ENCODE measurements at regions not wholly inside any gene's neighbourhood (a gene's known extent, or its start where the extent isn't known, plus 50 kb on each side); places are given as distances from the start of the nearest gene placed in this dataset.
A peak's percentile ranks its signal among the peaks of the same experiment; 100 is the strongest.
"Not testable (repeated sequence)": the region's sequence is repeated elsewhere in the genome, so short reads cannot be mapped to it uniquely, and the experiment has no call there.

GRCh38 chr2:7866825-7867224, 815.0 kb upstream of the ID2 start:
- peaks cover 2% of the 10 kb centered on the region for H3K4me1 Mint-ChIP-seq (ENCODE audit: low read depth)
- no peaks in the 10 kb centered on the region for H3K27me3 Mint-ChIP-seq
- ATAC-seq: no peak
- ChIA-PET POLR2A (no interaction called here), CTCF (interaction anchor here (1.4 kb wide), 1 partner anchor 13 kb away, joined by 4 read pairs; no protein-coding TSS in a partner anchor)
- no peak overlapping the region for H3K27ac Mint-ChIP-seq
- intact Hi-C loops (cut with micrococcal nuclease): no loop called here
- H3K9me3 Mint-ChIP-seq: no peaks in the 10 kb centered on the region
- no peak for DNase-seq
- H3K4me3 Mint-ChIP-seq: no peak overlapping the region
- TF ChIP-seq, protein P1, sequence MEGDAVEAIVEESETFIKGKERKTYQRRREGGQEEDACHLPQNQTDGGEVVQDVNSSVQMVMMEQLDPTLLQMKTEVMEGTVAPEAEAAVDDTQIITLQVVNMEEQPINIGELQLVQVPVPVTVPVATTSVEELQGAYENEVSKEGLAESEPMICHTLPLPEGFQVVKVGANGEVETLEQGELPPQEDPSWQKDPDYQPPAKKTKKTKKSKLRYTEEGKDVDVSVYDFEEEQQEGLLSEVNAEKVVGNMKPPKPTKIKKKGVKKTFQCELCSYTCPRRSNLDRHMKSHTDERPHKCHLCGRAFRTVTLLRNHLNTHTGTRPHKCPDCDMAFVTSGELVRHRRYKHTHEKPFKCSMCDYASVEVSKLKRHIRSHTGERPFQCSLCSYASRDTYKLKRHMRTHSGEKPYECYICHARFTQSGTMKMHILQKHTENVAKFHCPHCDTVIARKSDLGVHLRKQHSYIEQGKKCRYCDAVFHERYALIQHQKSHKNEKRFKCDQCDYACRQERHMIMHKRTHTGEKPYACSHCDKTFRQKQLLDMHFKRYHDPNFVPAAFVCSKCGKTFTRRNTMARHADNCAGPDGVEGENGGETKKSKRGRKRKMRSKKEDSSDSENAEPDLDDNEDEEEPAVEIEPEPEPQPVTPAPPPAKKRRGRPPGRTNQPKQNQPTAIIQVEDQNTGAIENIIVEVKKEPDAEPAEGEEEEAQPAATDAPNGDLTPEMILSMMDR (IDR thresholded peaks at IDR 0.05): no peak
- no peaks in the 10 kb centered on the region for H3K36me3 Mint-ChIP-seq (ENCODE audit: low read depth)

GRCh38 chr2:7867867-7868266, 814.0 kb upstream of the ID2 start:
- Mint-ChIP-seq H3K27me3 (no peaks in the 10 kb centered on the region), H3K4me3 (no peak overlapping the region), H3K4me1 (ENCODE audit: low read depth) (peaks cover 2% of the 10 kb centered on the region), H3K27ac (no peak overlapping the region), H3K36me3 (ENCODE audit: low read depth) (no peaks in the 10 kb centered on the region), H3K9me3 (no peaks in the 10 kb centered on the region)
- POLR2A ChIA-PET: no interaction called here
- DNase-seq (no peak), ATAC-seq (peak; percentile 39)
- intact Hi-C loops (cut with micrococcal nuclease): no loop called here
- TF ChIP-seq, protein P1 (IDR thresholded peaks at IDR 0.05): no peak
- CTCF ChIA-PET: interaction anchor here (1.3 to 1.4 kb wide), 2 partner anchors 14 to 17 kb away, joined by 3 to 4 read pairs; no protein-coding TSS in a partner anchor

DNA sequence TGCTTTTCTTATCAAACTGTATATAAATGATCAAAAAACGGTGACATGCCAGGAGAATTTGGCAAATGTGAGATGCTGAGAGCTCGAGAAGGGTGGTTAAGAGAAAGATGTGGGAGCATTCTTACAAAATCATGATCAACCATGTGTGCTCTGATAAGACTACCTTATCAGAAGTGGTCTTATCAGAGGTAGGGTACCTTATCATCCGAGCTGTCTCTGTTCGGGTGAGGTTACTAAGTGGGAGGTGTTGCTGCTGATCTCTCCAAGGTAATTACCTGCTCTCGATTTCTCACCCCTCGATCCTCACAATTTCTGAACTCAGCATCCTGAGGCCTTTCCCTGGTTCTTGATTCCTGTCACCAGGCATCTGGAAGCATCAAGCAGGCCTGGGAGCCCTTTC, 813.0 kb upstream of the ID2 start:
- H3K27me3 Mint-ChIP-seq: no peaks in the 10 kb centered on the region
- H3K36me3 Mint-ChIP-seq (ENCODE audit: low read depth): no peaks in the 10 kb centered on the region
- no peak overlapping the region for H3K27ac Mint-ChIP-seq
- no peaks in the 10 kb centered on the region for H3K9me3 Mint-ChIP-seq
- no peak for ATAC-seq
- no peak for DNase-seq
- H3K4me1 Mint-ChIP-seq (ENCODE audit: low read depth): peaks cover 2% of the 10 kb centered on the region
- ChIA-PET POLR2A (no interaction called here), CTCF (interaction anchor here (0.7 to 1.3 kb wide), 4 partner anchors 11 to 34 kb away, joined by 3 read pairs; no protein-coding TSS in a partner anchor)
- TF ChIP-seq, protein P1 (IDR thresholded peaks at IDR 0.05): no peak
- H3K4me3 Mint-ChIP-seq: no peak overlapping the region
- intact Hi-C loops (cut with micrococcal nuclease): no loop called here

- H3K36me3 Mint-ChIP-seq (ENCODE audit: low read depth); H3K4me3 Mint-ChIP-seq; H3K9me3 Mint-ChIP-seq; DNase-seq; POLR2A ChIA-PET; H3K27me3 Mint-ChIP-seq; H3K27ac Mint-ChIP-seq; CTCF ChIA-PET; ATAC-seq; intact Hi-C loops (cut with micrococcal nuclease); H3K4me1 Mint-ChIP-seq (ENCODE audit: low read depth): not testable (repeated sequence)
Observed at GRCh38 chr2:7876445-7876844, 805.4 kb upstream of the ID2 start.

DNA sequence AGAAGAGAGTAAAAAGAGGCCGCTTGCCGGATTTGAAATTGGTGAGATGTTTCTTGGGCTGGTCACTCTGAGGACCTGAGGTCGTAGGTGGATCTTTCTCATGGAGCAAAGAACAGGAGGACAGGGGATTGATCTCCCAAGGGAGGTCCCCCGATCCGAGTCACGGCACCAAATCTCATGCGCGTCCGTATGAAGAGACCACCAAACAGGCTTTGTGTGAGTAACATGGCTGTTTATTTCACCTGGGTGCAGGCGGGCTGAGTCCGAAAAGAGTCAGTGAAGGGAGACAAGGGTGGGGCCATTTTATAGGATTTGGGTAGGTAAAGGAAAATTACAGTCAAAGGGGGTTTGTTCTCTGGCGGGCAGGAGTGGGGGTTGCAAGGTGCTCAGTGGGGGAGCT, 803.6 kb upstream of the ID2 start:
- H3K27me3 Mint-ChIP-seq; intact Hi-C loops (cut with micrococcal nuclease); DNase-seq; H3K9me3 Mint-ChIP-seq; ATAC-seq; POLR2A ChIA-PET; H3K36me3 Mint-ChIP-seq (ENCODE audit: low read depth); H3K4me3 Mint-ChIP-seq; H3K4me1 Mint-ChIP-seq (ENCODE audit: low read depth); CTCF ChIA-PET; H3K27ac Mint-ChIP-seq: not testable (repeated sequence)

DNA sequence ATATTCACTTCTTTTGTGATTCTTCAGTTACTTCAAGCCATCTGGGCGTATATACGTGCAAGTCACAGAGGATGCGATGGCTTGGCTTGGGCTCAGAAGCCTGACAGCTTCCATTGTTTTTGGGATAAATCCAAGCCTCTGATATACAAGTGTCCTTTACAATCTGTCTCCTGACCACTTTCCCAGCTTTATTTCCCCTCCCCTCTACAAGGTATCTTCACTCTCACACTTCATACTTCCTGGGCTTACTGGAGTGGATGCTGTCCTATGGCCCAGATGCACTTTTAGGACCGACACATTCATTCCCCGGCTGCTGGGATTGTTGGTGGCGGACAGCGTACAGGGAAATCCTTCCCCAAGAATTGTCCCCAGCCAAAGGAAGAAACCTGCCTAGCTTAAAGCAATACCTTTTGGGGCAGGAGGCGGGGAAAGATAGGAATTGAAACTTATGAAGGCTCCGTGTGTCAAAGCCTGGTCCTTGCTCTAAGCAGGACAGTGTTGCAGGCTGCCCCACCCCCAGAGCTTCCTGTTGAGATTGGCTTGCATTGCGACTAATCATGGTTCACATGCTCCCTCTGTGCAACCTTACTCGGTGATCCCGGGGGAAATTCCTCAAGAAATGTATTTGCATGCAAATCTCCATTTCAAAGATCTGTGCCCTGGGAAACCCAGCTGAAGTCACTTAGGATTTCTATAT, 802.9 kb upstream of the ID2 start:
- CTCF ChIA-PET: interaction anchor here (1.0 kb wide), 1 partner anchor 9 kb away, joined by 3 read pairs; no protein-coding TSS in a partner anchor
- TF ChIP-seq, protein P1 (IDR thresholded peaks at IDR 0.05): no peak

More for the DNA sequence above, 802.9 kb upstream of the ID2 start:
- DNase-seq (no peak), ATAC-seq (no peak)
- H3K27me3 Mint-ChIP-seq: no peaks in the 10 kb centered on the region
- POLR2A ChIA-PET: interaction anchor here (0.6 kb wide), 1 partner anchor 1619 kb away, joined by 3 read pairs; no protein-coding TSS in a partner anchor
- intact Hi-C loops (cut with micrococcal nuclease): no loop called here
- H3K27ac Mint-ChIP-seq: no peak overlapping the region
- no peaks in the 10 kb centered on the region for H3K36me3 Mint-ChIP-seq (ENCODE audit: low read depth)
- no peaks in the 10 kb centered on the region for H3K4me1 Mint-ChIP-seq (ENCODE audit: low read depth)
- H3K9me3 Mint-ChIP-seq: no peaks in the 10 kb centered on the region
- no peak overlapping the region for H3K4me3 Mint-ChIP-seq
